AG04449 (cell line): ENCODE measurements at regions not wholly inside any gene's neighbourhood (a gene's known extent, or its start where the extent isn't known, plus 50 kb on each side); places are given as distances from the start of the nearest gene placed in this dataset.

Experiments used
- CTCF ChIA-PET: fragments of 350-600 bp; formaldehyde crosslinking; extraction: SDS; loops from one replicate; lab custom pipeline; 2021; ENCODE audit warnings: antibody characterized with exemption; lab: Yijun Ruan, JAX
- POLR2A ChIA-PET: fragments of 400-600, 350-600 bp; formaldehyde crosslinking; extraction: SDS; loops from one replicate; lab custom pipeline; 2020; ENCODE audit warnings: antibody characterized with exemption, inconsistent platforms; lab: Yijun Ruan, JAX
- DNase-seq: peaks from one replicate; pipeline ENCODE4 v3.0.0-alpha.2; 2010; ENCODE audit warnings: low read depth, low spot score
- H3K4me3 ChIP-seq: 2 replicates; pipeline ENCODE4 v1.5.1; 2011; ENCODE audit warnings: low read depth, mild to moderate bottlenecking, control low read depth, low read length
- CTCF ChIP-seq: IDR thresholded peaks from one replicate; pipeline ENCODE4 v1.5.1; 2011; ENCODE audit warnings: mild to moderate bottlenecking, moderate library complexity, low read length, control low read depth, inconsistent platforms; ENCODE audit not compliant: insufficient read depth; ENCODE audit errors: missing control alignments

GRCh38 chr7:38020121-38020785 is 99.8 kb downstream of the EPDR1 start:
- no peak overlapping the region for H3K4me3 ChIP-seq
- ChIA-PET CTCF (no interaction called here), POLR2A (no interaction called here)
- no peak for DNase-seq
- TF ChIP-seq CTCF = no peak

GRCh38 chr7:38021892-38022291 is 101.5 kb downstream of the EPDR1 start:
- POLR2A ChIA-PET = no interaction called here
- no peak for TF ChIP-seq CTCF
- no peak overlapping the region for H3K4me3 ChIP-seq
- no peak for DNase-seq
- CTCF ChIA-PET = no interaction called here

GRCh38 chr7:38025815-38026214 is 105.4 kb downstream of the EPDR1 start:
- ChIA-PET POLR2A (no interaction called here), CTCF (no interaction called here)
- TF ChIP-seq CTCF = no peak
- DNase-seq = no peak
- no peak overlapping the region for H3K4me3 ChIP-seq

- CTCF ChIA-PET = no interaction called here
- no peak for DNase-seq
- POLR2A ChIA-PET = no interaction called here
- H3K4me3 ChIP-seq = no peak overlapping the region
- TF ChIP-seq CTCF = no peak
Observed at GRCh38 chr7:38027884-38028455, 107.5 kb downstream of the EPDR1 start.

GRCh38 chr7:38034062-38034908 is 113.8 kb downstream of the EPDR1 start:
- CTCF ChIA-PET = no interaction called here
- DNase-seq = no peak
- TF ChIP-seq CTCF = no peak
- no peak overlapping the region for H3K4me3 ChIP-seq
- POLR2A ChIA-PET = no interaction called here

GRCh38 chr7:38040831-38041230 is 120.4 kb downstream of the EPDR1 start:
- no peak for DNase-seq
- CTCF ChIA-PET = no interaction called here
- POLR2A ChIA-PET = no interaction called here
- no peak for TF ChIP-seq CTCF
- H3K4me3 ChIP-seq = no peak overlapping the region
